ENCODE measurements at regions not wholly inside any gene's neighbourhood (a gene's known extent, or its start where the extent isn't known, plus 50 kb on each side); places are given as distances from the start of the nearest gene placed in this dataset.
"Not testable (repeated sequence)": the region's sequence is repeated elsewhere in the genome, so short reads cannot be mapped to it uniquely, and the experiment has no call there.

DNA sequence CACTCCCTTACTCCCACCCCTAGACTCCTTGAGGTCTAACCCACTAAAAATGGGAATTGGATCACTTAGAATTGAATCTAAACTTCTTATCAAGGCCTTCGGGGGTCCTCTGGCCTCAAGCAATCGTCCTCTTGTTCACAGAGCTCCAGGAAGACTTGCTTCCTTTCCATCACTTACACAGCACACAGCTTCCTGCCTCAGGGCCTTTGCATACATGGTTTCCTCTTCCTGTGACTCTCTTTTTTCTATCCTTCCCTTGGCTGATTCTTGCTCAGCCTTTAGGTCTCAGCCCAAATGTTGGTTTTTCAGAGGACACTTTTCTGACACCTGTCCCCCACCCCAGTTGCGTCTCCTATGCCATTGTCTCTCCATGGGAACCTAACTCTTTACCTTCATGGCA lies 50.0 kb upstream of the ALDH1B1 start:
- DNase-seq, result no peak

DNA sequence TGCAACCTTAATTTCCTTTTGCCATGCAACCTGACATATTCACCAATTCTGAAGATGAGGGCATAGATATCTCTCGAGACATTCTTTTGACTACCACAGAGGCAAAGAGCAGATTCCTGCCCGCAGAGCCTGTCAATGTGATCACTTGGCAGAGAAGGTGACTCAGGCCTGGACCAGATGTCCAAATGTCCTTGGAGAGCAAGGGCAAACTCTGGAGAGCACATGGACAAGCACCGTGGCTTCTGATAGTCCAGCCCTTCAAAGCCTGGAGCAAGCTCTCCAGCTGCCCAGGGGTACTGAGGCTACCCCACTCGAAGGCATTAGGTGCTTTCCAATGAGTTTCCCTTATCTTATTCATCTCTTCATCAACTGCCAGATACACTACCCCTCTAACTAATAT lies 50.4 kb upstream of the ALDH1B1 start:
- DNase-seq, result no peak

DNA sequence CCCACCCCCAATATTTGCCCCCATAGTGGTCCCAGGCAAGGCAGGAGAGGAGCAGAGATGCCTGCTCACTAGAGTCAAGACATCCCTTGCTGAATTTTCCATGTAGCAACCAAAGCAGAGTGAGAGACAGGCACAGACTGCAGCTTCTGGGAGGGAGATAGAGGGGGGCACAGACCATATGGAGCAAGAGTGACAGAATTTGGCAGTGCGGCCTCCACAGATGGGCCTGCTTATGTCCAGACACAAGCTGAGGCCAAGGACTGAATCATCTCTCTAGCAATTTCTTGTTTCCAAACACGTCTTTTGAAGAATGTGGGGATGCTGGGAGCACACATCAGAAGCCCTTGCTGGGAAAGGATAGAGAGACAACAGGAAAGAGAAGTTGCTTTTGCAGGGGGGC lies 53.0 kb upstream of the ALDH1B1 start:
- no peak for DNase-seq

DNA sequence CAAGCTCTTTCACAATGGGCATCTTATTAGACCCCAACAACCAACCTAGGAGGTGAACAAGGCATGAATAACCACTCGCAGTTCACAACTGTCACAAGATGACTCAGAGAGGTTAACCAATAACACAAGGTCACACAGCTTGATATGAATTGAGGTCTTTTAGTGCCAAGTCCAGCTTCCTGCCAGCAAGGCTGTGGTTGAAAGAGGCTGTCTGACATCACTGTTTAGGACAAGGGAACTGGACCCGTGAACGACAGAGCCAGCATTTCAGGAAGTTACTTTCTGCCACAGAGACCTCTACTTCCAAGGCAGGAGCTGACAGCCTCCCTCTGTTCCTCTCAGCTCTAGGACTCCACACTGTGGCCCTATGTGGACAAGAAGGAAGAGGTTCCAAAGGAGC lies 53.4 kb upstream of the ALDH1B1 start:
- DNase-seq, result no peak

DNA sequence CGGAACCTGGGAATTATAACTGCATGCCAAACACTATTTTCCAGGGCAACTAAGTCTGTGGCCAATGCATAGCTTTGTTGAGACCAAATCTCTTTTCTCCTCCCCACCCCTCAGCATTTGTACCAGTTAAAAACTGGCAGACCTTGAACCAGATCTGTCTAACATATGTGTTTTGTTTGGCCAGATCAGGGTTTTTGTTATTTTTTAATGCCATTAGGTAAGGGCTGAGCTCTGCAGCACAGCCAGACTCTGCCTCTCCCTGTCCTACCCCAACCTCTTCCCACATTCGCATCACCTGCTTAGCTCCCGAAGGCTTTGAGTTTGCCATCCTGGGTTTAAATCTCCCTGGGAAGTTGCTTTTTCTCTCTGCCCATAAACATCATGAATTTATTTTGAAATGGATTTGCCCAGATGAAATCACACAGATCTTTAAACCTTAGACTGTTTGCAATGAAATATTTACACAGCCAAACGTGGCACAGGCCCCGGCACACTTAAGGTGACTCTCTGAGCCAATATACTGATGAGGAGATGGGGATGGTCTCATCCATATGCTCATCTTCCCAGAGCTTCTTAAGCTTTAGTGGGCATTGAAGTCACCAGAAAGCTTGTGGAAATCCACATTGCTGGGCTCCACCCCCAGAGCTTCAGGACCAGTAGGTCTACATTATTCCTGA lies 54.0 kb upstream of the ALDH1B1 start:
- no peak for DNase-seq

DNA sequence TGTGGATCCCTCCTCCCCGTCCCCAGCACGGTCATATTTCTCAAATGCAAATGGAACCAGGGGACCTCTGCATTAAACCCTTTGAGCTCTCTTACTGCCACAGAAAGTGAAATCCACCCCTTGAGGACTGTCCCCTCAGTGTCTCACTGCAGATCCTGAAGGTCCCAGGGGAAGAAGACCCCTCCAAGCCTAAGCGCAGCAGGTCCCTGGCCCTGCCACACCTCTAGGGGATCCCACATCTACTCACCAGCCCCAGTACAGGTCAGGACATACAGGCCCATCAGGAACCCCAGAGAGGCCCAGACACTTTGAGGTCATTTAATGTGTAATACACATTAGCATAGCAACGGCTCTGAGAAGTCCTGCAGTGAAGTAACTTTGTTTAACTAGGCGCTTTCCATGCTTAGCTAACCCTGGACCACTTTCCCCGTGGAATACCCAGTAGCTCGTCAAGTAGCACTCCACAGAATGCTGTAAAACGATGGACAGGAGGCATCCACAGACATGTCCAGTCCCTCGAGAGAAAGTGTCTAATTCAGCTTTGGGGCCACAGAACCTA lies 54.7 kb upstream of the ALDH1B1 start:
- no peak for DNase-seq

DNA sequence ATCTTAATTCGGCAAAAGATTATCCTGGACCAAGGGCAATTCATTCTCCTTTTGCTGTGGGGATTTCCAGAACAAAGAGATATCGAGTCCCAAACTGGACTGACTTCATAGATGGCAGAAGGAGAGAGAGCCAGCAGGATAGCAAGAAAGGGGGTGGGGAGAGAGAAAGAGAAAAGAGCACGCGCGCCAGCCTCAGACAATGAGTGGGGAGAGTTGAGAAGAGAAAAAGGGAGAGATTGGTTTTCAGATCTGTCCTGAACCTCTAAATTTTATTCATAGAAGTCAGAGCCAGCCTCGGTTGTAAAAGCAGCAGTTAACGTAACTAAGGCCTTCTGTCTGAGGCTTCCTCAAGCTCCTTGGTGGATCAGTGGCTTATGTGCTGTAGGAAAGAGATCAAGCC lies 55.3 kb upstream of the ALDH1B1 start:
- no peak for DNase-seq

DNA sequence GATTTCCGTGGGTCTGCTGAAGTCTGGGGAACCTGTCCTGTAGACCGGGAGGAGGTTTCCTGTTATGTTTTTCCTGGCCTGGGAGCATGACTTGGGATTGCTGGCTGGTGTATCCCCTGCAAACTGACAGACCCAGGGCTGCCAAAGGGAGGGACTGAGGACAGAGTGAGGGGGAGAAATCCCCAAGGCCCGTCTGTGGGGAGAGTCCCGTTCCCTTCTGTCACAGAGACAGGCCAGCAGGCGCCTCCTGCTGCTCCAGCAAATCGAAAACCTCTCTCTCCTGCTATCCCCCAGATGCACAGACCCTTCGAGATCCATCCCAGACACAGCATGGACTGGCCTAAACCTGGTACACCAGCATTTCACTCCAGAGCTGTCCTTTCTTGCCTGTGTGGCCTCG lies 56.2 kb upstream of the ALDH1B1 start:
- no peak for DNase-seq

DNA sequence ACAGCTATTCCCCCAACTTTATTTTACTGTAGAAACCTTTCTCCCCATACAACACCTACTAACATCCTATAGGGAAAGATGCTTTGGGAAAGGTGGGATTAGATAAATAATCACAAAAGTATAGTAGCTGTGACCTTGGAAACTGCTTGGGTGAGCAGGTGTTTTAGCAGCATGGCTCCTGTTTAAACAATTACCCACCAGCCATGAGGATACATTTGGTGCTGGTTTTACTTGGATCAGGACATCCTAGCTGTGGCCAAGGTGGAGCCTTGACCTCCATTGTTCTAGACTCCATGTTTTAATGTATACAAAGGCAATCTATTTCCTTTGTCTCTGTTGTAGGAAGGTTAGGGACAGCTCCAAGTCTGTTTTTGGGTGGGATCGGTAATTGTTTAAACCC lies 56.8 kb upstream of the ALDH1B1 start:
- DNase-seq, result no peak

DNA sequence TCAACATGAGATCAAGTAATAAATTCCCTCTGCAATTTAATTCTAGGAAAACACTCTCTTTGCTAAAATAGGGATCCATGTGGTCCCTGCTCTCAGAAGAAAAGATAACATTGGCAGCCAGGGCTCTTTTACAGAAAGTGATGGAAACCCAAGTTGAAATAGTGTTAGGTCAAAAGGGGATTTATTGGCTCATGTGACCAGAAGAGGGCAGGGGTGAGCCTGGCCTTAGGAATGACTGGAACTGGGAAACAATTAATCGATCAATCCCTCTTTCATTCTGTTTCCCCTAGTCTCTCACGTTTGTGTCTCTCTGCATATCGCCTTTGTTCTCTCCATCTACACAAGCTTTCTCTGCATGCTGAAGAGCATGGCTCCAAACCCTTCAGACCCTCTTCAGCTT lies 58.3 kb upstream of the ALDH1B1 start:
- no peak for DNase-seq

DNA sequence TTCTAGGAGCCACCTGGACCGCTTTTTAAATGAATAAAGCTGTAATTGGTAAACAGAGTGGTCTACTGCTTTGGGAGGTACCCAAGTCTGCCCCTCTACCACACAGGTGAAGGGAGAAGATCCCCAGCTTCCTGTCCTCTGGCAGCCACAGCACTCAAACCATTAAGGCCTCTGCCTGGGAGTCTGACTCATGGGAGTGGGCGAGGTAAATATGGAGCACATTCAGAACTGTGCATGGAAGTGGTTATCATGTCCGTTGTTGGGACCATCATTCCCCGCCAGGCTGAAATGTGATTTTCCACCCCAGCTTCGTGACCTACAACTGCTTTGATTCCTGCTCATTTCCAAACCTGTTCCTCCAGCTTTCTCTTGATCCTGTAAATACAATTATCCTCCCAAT lies 59.5 kb upstream of the ALDH1B1 start:
- DNase-seq, result no peak

DNA sequence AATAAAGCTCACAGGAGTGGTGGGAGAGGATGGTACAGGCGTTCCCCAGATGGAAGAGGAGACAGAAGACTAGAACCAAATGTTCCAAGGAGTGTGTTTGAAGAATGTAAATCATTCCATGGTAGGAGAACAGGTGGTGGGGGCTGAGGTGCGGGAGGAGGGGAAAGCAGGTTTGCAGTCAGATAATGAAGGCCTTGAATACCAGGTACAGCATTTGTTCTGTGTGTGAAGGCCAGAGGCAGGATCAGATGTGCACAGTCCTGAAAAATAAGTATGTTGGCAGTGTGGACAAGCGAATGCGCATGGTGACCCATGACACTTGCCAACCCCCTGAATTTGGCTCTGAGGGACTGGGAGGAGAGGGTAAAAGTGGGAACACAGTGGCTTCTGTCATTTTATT lies 59.9 kb upstream of the ALDH1B1 start:
- no peak for DNase-seq

DNA sequence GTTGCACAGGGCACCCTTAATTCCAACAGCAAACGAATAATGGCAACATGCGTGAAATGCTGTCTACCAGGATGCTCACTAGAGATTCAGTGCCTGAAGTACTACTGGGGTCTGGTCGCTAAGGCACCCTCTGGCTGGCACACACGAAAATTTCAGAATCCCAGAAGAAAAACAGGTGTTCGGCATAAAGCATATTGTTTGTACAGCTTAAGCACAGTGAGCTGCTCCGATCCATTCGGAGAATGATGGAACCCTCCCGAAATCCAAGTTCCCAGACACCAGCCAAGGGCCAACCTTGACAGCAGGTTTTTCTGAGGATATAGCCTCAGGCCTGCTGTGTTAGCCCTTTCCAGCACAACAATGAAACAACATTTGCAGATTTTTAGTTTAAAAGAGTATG lies 61.4 kb upstream of the ALDH1B1 start:
- DNase-seq, result no peak

DNA sequence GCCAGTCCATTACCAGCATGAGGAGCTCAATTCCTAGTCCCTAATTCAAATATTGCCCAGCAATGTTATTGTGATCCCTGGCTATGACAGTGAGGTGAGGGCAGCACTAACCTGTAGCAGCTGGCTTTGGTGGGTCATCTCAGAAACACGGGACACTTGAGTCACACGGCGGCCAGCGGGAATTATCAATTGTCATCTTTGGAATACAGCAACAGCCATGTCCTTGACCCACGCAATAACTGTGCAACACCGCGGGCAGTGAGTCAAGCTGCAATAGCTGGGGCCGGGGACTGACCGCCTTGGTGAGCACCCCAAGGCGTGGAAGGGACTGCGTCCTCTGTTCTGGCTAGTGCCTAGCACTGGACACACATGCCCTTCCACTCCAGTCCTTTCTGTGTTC lies 62.5 kb upstream of the ALDH1B1 start:
- no peak for DNase-seq

DNA sequence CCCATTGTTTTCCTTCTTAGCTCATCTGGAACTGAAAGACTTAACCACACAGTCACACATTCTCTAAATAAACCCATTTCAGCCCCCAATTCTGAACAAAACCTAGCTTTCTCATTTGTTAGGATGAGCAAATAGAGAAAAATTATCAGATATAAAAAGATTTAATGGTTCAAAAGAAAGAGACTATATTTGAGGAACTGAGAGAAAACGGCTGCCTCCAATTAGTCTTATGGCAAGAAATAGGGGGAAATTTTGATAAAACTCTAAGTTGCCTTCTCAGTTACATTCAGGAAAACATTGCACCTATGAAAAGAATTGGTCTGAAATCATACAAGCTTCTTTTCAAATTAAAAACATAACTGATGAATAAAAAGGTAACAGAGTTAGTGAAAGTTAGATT lies 63.7 kb upstream of the ALDH1B1 start:
- no peak for DNase-seq

DNA sequence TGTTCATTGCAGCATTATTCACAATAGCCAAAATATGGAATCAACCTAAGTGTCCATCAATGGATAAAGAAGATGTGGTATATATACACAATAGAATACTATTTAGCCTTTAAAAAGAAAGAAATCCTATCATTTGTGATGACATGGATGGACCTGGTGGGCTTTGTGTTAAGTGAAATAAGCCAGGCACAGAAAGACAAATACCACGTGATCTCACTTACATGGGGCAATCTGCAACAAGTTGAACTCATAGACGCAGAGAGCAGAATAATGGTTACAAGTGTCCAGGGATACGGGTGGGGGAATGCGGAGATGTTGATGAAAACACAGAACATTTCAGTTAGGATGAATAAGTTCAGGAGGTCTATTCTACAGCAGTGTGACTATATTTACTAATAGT lies 66.4 kb upstream of the ALDH1B1 start:
- no peak for DNase-seq

DNA sequence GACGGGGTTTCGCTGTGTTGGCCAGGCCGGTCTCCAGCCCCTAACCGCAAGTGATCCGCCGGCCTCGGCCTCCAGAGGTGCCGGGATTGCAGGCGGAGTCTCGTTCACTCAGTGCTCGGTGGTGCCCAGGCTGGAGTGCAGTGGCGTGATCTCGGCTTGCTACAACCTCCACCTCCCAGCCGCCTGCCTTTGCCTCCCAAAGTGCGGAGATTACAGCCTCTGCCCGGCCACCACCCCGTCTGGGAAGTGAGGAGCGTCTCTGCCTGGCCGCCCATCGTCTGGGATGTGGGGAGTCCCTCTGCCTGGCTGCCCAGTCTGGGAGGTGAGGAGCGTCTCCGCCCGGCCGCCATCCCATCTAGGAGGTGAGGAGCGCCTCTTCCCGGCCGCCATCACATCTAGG lies 68.3 kb upstream of the ALDH1B1 start:
- DNase-seq, result not testable (repeated sequence)

DNA sequence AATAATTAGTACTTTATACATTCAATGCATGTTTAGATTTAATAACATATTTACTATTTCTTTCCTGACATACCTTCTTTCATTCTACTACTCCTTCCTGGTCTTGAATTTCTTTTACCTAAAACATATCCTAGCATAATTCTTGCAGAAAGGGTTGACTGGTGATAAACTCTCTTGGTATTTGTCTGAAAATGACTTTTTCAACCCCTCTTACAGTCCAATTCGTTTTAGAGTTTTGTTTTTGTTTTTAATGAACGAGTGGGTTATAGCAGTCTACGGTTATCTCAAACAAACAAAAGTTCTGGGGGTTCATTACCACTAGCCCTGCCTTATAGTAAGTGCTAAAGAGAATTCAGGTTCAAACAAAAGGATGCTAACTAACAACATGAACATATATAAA lies 69.6 kb upstream of the ALDH1B1 start:
- DNase-seq, result no peak

DNA sequence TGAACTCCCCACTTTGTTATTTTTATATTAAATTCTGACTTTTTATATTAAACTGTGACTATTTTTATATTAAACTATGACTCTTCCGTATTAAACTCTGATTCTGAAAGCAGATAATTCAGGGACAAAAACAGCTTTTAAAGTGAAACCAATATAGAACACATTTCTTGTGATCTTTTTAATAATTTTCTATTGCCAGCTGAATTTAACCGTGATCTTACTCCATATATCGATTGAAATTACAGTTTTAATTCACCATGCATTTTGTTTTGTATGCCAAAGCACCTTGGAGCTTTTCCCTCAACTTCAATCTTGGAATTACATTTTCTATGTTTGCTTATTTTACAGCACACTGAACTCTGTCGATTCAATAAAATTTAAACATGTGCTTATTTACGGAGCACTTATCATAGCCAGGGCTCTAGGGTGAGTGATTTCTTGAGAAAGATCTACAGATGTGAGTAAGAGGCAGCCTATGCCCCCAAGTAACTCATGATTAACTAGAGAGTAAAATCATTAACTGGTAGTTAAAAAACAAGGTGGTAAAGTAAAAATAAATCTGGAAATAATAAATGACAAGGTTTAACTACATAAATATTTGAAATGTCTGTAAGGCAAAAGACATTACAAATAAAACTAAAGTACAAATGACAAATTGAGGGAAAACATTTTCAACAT lies 72.9 kb upstream of the ALDH1B1 start:
- no peak for DNase-seq

DNA sequence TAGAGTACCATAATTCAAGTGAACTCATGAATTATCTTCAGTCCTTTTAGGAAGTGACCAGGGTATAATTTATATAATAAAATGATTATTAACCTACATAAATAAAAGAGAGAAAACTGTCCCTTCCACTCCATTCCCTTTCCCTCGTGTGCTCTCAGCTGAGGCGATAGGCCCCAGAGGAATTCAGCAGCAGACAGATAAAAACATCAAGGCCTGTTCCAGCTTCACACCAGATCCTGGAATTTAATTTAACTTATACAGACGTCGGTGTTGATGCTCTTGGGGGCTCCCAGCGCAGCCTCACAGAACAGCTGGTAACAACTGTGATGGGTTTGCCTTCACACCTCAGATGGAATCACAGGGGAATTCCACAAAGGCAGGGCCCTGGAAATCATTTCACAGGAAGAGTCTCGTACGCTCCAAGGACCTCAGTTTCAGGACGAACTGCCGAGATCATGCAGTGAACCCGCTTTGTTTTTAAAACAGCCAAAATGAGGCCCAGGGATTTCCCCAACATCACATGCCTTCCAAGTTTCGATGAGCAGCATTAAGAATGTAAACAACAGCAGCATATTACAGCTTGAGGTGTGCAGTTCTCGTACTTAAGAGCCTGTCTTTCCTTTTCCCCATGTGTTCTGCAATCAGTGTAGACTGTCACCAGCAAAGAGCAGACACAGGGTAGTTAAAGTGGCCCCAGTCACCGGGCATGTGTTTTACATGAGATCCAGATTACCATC lies 73.6 kb upstream of the ALDH1B1 start:
- no peak for DNase-seq

DNA sequence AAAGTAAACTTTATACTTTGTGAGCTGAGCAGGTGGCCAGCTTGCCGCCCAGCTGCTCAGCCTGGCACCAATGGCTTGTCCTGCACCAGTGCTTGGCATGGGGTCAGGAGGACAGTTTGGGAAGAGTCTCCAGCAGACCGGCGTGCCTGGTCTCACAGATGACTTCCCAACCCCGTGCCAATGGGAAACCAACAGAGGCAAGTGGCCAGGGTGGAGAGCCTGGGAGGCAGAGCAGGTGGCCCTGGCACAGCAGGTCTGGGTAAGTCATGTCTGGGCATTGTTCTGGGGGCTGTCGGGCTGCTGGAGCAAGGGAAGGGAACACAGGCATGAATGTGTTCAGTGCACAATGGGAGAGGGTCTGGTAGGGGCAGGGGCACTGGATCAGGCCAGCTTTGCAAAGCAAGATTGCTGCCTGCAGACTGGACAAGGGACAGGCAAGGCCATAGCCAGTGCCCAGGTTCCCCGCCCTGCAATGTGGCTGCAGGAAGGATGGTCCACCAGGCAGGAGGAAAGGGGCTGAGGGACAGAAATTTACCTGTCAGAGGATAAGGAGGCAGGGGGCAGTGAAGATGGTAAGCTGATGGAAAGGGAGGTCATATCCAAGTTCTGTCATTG lies 76.2 kb upstream of the ALDH1B1 start:
- DNase-seq, result no peak

DNA sequence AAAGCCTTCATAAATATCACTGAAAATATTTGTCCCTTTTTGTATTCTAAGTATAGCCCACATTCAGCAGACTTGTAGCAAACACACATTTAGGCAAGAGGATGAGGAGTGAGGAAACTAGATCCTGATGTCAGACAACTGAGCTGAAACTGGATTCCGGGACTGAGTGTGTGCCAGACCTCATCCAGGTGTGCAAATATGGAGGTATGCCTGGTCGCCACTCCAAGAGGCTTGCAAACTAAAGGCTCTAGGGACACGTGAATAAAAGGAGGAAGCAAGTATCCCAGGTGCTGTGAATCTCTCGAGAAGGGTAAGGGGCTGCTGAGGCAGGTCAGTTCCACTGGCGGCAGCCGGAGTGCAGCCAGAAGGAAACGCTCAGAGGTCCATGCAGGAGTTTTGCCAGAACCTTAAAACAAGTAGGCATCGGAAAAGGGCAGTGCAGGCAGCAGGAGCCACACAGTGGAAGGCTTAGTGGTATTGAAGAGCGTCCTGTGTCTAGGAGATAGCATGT lies 77.4 kb upstream of the ALDH1B1 start:
- no peak for DNase-seq

DNA sequence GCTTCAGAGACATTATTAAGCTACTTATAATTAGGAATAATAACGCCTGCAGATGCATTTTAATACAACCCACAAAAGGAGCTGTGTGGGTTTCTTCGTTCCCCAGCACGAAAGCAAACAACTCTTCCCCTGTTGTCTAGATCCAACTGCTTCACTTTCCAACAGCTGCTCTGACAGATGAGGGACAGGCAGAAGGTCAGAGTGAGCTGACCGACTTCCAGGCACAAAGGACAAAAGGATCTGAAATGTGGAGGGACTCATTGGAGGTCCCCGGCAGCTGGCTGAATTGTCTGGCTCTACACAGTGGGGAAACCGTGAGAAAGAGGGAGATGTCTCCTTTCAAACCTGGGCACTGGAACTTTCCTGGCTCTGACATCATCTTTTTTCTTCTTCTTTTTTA lies 79.1 kb upstream of the ALDH1B1 start:
- no peak for DNase-seq

Measured in activated CD4-positive, alpha-beta T cell treated with anti-CD3 and anti-CD28 coated beads for 4 hours (primary cell).